K562 (cell line): ENCODE measurements at regions not wholly inside any gene's neighbourhood (a gene's known extent, or its start where the extent isn't known, plus 50 kb on each side); places are given as distances from the start of the nearest gene placed in this dataset.
"Not testable (repeated sequence)": the region's sequence is repeated elsewhere in the genome, so short reads cannot be mapped to it uniquely, and the experiment has no call there.

Experiments
- ATAC-seq: fragments of 200-7000 bp; cut with Tn5 transposase; 3 replicates; pipeline ENCODE4 v1.9.1; 2020; ENCODE audit warnings: moderate library complexity
- BruUV-seq: library from RNA; stranded (reverse); fragments of 400-500 nt; replicated peaks from 2 replicates; lab custom pipeline; 2021; lab: Mats Ljungman, UMichigan
- CTCF ChIA-PET: fragments of 300-600 bp; formaldehyde crosslinking; extraction: SDS; loops from one replicate; lab custom pipeline; 2021; ENCODE audit warnings: low intra/inter-chr PET ratio; lab: Yijun Ruan, JAX
- POLR2A ChIA-PET: fragments of 300-600, 350-650 bp; sonication (Branson Sonifier 250); formaldehyde crosslinking; extraction: SDS; loops from one replicate; lab custom pipeline; 2021; ENCODE audit warnings: antibody characterized with exemption, inconsistent platforms; lab: Yijun Ruan, JAX
- DNase-seq, 4 experiments: peaks; one replicate each; pipeline versions ENCODE4 v3.0.0 to v3.0.0-alpha.2; 2011 to 2018; ENCODE audit warnings: low spot score in 3 of 4, mixed read lengths in 3 of 4; ENCODE audit errors: extremely low read depth in 1 of 4
- FAIRE-seq: peaks from 2 replicates; lab custom pipeline; 2011; peaks lifted over from hg19 to GRCh38; lab: Jason Lieb, UNC
- H2AFZ ChIP-seq: 2 replicates; pipeline ENCODE4 v1.6.0; 2011; ENCODE audit warnings: low read depth, low read length, control low read depth, inconsistent platforms
- H3K27ac ChIP-seq: fragments of 200-600 bp; 3 replicates; pipeline ENCODE4 v1.8.0; 2011; ENCODE audit warnings: low read depth, mild to moderate bottlenecking, control low read depth, inconsistent platforms, low read length, moderate library complexity, mixed read lengths; ENCODE audit errors: extremely low read depth
- H3K27me3 ChIP-seq, 2 experiments: fragments of 300-600 bp in 1 of 2; 2 replicates in 1 of 2; 3 replicates in 1 of 2; pipeline versions ENCODE4 v1.6.0 to v1.8.0; 2011; ENCODE audit warnings: inconsistent platforms in 2 of 2, low read length in 2 of 2, mild to moderate bottlenecking in 1 of 2, mixed read lengths in 1 of 2, moderate library complexity in 1 of 2; ENCODE audit not compliant: control insufficient read depth in 2 of 2, insufficient read depth in 2 of 2
- H3K36me3 ChIP-seq: fragments of 300-600 bp; 3 replicates; pipeline ENCODE4 v1.8.0; 2011; ENCODE audit warnings: mild to moderate bottlenecking, low read length, inconsistent platforms; ENCODE audit not compliant: control insufficient read depth, insufficient read depth
- H3K4me1 ChIP-seq, 2 experiments: fragments of 200-600 bp in 1 of 2; replicated peaks in 1 of 2; 2 replicates in 1 of 2; 3 replicates in 1 of 2; pipeline versions ENCODE4 v1.5.1 to v1.8.0; 2011; ENCODE audit warnings: inconsistent platforms in 2 of 2, low read length in 2 of 2, mild to moderate bottlenecking in 1 of 2, mixed read lengths in 1 of 2, moderate library complexity in 1 of 2; ENCODE audit not compliant: control insufficient read depth in 2 of 2, insufficient read depth in 2 of 2
- H3K4me2 ChIP-seq: 2 replicates; pipeline ENCODE4 v1.6.1; 2011; ENCODE audit warnings: low read length, control low read depth, inconsistent platforms, mixed read lengths; ENCODE audit not compliant: insufficient read depth
- H3K4me3 ChIP-seq: fragments of 200-600 bp; sonication (generic), shearing (Covaris generic); 2 replicates; pipeline ENCODE4 v1.5.1; 2016; ENCODE audit warnings: control low read depth, inconsistent platforms
- H3K79me2 ChIP-seq: fragments of 200-600 bp; 3 replicates; pipeline ENCODE4 v1.8.0; 2011; ENCODE audit warnings: low read length, inconsistent platforms; ENCODE audit not compliant: control insufficient read depth, insufficient read depth
- H3K9ac ChIP-seq, 2 experiments: 2 replicates each; pipeline versions ENCODE4 v1.6.0 to v1.6.1; 2011; ENCODE audit warnings: low read depth in 2 of 2, low read length in 2 of 2, control low read depth in 1 of 2, inconsistent platforms in 1 of 2, mild to moderate bottlenecking in 1 of 2, mixed read lengths in 1 of 2; ENCODE audit not compliant: insufficient read depth in 1 of 2
- H3K9me1 ChIP-seq: one replicate; pipeline ENCODE4 v1.6.0; 2011; ENCODE audit warnings: inconsistent platforms, mild to moderate bottlenecking, low read length, moderate library complexity; ENCODE audit not compliant: control insufficient read depth, insufficient read depth
- H3K9me3 ChIP-seq: replicated peaks from 2 replicates; pipeline ENCODE4 v1.5.1; 2011; ENCODE audit warnings: low read depth, low read length, inconsistent platforms; ENCODE audit not compliant: control insufficient read depth, insufficient read depth
- H4K20me1 ChIP-seq: replicated peaks from 2 replicates; pipeline ENCODE4 v1.6.1; 2011; ENCODE audit warnings: low read length, inconsistent platforms, mixed read lengths; ENCODE audit not compliant: control insufficient read depth, insufficient read depth
- EHMT2 ChIP-seq: fragments of 450-650 bp; IDR thresholded peaks from 2 replicates; pipeline ENCODE4 v1.6.1; 2018; ENCODE audit warnings: antibody characterized with exemption
- MIER1 ChIP-seq: fragments of 450-650 bp; IDR thresholded peaks from 2 replicates; pipeline ENCODE4 v1.6.1; 2016; ENCODE audit warnings: antibody characterized with exemption, mild to moderate bottlenecking, low read depth
- PBX2 ChIP-seq, 2 experiments: IDR thresholded peaks in 1 of 2; conservative IDR thresholded peaks in 1 of 2; 2 replicates each; pipeline ENCODE4 v1.6.1; 2016; ENCODE audit warnings: low read depth in 2 of 2, mild to moderate bottlenecking in 1 of 2, missing compliant biosample characterization in 1 of 2, missing genetic modification characterization in 1 of 2, moderate library complexity in 1 of 2
- RFX1 ChIP-seq: fragments of 450-650 bp; IDR thresholded peaks from 2 replicates; pipeline ENCODE4 v1.6.1; 2016; ENCODE audit warnings: mild to moderate bottlenecking, moderate library complexity
- WGBS: fragments of 100-300 bp; shearing (Covaris generic); methylation state at CpG from one replicate; pipeline ENCODE4 v1.1.6; 2016; ENCODE audit warnings: low coverage, mixed read lengths; ENCODE audit not compliant: insufficient coverage; ENCODE audit errors: missing lambda C conversion rate; 5-methylcytosine and 5-hydroxymethylcytosine counted together
- in situ Hi-C: fragments of 300-500 bp; cut with MboI; formaldehyde crosslinking; loops from 4 replicates; pipeline ENCODE4 v1.15.0; 2018; ENCODE audit warnings: inconsistent platforms, mixed read lengths
- intact Hi-C: fragments of 100-400 bp; cut with micrococcal nuclease; formaldehyde crosslinking; loops from 2 replicates; pipeline ENCODE4 v1.14.2; 2022
- TF ChIP-seq, protein P1 (sequence below): fragments of 450-650 bp; IDR thresholded peaks from 2 replicates; pipeline ENCODE4 v1.6.1; 2016
- TF ChIP-seq, protein P2 (sequence below), 2 experiments: fragments of 450-650 bp; formaldehyde crosslinking in 1 of 2; IDR thresholded peaks; 2 replicates each; pipeline versions ENCODE4 v1.4.0 to v1.6.1; 2014 to 2020; ENCODE audit warnings: mild to moderate bottlenecking in 2 of 2, borderline replicate concordance in 1 of 2, low read depth in 1 of 2

DNA sequence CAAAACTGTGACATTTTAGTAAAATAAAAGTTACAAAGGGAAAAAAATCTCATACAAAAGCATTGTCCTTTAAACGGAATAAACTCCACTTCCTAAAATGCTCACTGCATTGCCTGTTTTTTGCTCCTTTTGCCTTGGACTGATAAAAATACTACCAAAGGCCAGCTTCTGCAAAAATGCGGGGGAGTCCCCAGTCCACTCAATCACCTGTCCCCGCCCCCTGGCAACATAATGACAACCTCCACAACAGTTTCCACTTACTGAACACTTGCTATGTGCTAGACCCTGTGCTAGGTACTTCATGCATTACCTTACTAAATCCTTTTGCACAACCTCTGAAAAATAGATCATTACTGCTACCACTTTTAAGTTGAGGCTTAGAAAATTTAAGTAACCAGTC is 172.7 kb upstream of the CCL2 start (continued):
- TF ChIP-seq PBX2 (CRISPR knock-in tag; IDR thresholded peaks at IDR 0.05; ENCODE audit: low read depth) (peak; percentile 40; the same call in 1 of the 2 replicates), PBX2 (tag; conservative IDR thresholded peaks at IDR 0.05; ENCODE audit: low read depth) (peak; percentile 86), RFX1 (peak; percentile 34; the same call in 1 of the 2 replicates)
- TF ChIP-seq, protein P1, sequence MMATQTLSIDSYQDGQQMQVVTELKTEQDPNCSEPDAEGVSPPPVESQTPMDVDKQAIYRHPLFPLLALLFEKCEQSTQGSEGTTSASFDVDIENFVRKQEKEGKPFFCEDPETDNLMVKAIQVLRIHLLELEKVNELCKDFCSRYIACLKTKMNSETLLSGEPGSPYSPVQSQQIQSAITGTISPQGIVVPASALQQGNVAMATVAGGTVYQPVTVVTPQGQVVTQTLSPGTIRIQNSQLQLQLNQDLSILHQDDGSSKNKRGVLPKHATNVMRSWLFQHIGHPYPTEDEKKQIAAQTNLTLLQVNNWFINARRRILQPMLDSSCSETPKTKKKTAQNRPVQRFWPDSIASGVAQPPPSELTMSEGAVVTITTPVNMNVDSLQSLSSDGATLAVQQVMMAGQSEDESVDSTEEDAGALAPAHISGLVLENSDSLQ = peak; percentile 89

GRCh38 chr17:34089042-34089441 is 166.0 kb upstream of the CCL2 start:
- TF ChIP-seq EHMT2 = peak; percentile 75
- peak; percentile 77 for TF ChIP-seq MIER1
- TF ChIP-seq, protein P2, sequence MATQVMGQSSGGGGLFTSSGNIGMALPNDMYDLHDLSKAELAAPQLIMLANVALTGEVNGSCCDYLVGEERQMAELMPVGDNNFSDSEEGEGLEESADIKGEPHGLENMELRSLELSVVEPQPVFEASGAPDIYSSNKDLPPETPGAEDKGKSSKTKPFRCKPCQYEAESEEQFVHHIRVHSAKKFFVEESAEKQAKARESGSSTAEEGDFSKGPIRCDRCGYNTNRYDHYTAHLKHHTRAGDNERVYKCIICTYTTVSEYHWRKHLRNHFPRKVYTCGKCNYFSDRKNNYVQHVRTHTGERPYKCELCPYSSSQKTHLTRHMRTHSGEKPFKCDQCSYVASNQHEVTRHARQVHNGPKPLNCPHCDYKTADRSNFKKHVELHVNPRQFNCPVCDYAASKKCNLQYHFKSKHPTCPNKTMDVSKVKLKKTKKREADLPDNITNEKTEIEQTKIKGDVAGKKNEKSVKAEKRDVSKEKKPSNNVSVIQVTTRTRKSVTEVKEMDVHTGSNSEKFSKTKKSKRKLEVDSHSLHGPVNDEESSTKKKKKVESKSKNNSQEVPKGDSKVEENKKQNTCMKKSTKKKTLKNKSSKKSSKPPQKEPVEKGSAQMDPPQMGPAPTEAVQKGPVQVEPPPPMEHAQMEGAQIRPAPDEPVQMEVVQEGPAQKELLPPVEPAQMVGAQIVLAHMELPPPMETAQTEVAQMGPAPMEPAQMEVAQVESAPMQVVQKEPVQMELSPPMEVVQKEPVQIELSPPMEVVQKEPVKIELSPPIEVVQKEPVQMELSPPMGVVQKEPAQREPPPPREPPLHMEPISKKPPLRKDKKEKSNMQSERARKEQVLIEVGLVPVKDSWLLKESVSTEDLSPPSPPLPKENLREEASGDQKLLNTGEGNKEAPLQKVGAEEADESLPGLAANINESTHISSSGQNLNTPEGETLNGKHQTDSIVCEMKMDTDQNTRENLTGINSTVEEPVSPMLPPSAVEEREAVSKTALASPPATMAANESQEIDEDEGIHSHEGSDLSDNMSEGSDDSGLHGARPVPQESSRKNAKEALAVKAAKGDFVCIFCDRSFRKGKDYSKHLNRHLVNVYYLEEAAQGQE (IDR thresholded peaks at IDR 0.05; ENCODE audit: borderline replicate concordance) = peak; percentile 86
- TF ChIP-seq, protein P2 (CRISPR knock-in tag; IDR thresholded peaks at IDR 0.05; ENCODE audit: low read depth) = not testable (repeated sequence)
- TF ChIP-seq, all 486 proteins: peak for 3; not testable (repeated sequence) for 483
- H3K9me3 ChIP-seq, DNase-seq, H3K27ac ChIP-seq, H3K79me2 ChIP-seq, ATAC-seq, POLR2A ChIA-PET, H3K27me3 ChIP-seq, H3K9me1 ChIP-seq, CTCF ChIA-PET, H3K36me3 ChIP-seq, H3K4me3 ChIP-seq, intact Hi-C loops, H3K9ac ChIP-seq, FAIRE-seq, in situ Hi-C loops, BruUV-seq, H3K4me1 ChIP-seq, H4K20me1 ChIP-seq, H3K4me2 ChIP-seq, H2AFZ ChIP-seq: not testable (repeated sequence)
- WGBS = 0% methylated on average over 4 of the region's 5 CpGs
